ENCODE measurements at regions not wholly inside any gene's neighbourhood (a gene's known extent, or its start where the extent isn't known, plus 50 kb on each side); places are given as distances from the start of the nearest gene placed in this dataset.
"Not testable (repeated sequence)": the region's sequence is repeated elsewhere in the genome, so short reads cannot be mapped to it uniquely, and the experiment has no call there.

GRCh38 chr12:131434208-131435125 is 276.4 kb upstream of the SFSWAP start:
- in situ Hi-C loops (cut with HindIII; ENCODE audit: low pct_unique_long_range_greater_than_20kb, low sequenced_read_pairs), result no loop called here
- no peak for DNase-seq (ENCODE audit: low read depth, low spot score)

DNA sequence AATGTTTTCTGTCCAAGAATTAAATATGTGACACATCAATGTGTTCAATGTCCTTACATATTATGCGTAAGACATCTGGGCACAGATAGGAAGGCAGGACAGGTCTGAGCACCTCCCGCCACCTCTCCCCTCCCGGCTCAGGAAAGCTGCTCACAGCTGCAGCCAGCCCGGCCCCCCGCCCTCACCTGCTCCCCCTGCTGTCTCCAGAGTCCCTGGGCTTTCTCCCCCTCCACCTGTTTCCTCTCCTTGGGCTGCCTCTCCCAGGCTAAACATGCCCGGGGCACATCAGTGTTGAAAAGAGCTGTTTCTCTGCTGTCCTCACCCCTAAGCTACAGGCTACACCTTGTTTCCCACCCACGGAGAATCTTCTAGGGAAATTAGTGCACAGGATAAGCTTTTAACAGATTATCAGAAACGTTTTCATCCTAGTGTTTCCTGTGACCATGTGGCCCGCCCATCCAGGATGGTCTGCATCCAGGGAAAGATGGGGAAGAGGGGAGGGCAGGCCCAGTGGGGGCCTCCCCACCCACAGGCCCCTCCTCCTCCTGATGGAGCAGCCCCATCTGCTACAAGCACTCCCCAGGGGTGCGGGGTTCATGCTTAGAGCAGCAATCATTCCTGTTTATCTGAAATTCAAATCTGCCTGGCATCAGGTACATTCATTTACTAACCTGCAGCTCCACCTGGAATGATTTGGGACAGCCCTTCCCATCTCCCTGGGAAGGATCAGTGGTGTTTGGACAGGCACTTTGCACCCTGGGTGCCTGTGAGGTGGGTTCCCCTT is 273.8 kb upstream of the SFSWAP start:
- in situ Hi-C loops (cut with HindIII; ENCODE audit: low pct_unique_long_range_greater_than_20kb, low sequenced_read_pairs), result no loop called here

GRCh38 chr12:131437706-131438492 is 273.0 kb upstream of the SFSWAP start:
- in situ Hi-C loops (cut with HindIII; ENCODE audit: low pct_unique_long_range_greater_than_20kb, low sequenced_read_pairs), result no loop called here
- no peak for DNase-seq (ENCODE audit: low read depth, low spot score)

More for the DNA sequence above, 273.8 kb upstream of the SFSWAP start:
- no peak for DNase-seq (ENCODE audit: low read depth, low spot score)

- in situ Hi-C loops (cut with HindIII; ENCODE audit: low pct_unique_long_range_greater_than_20kb, low sequenced_read_pairs); DNase-seq (ENCODE audit: low read depth, low spot score): not testable (repeated sequence)
Measured at GRCh38 chr12:131438493-131438835, 272.4 kb upstream of the SFSWAP start.

GRCh38 chr12:131438881-131439280 is 272.0 kb upstream of the SFSWAP start:
- in situ Hi-C loops (cut with HindIII; ENCODE audit: low pct_unique_long_range_greater_than_20kb, low sequenced_read_pairs), result no loop called here

GRCh38 chr12:131439752-131440151 is 271.1 kb upstream of the SFSWAP start:
- DNase-seq (ENCODE audit: low read depth, low spot score); in situ Hi-C loops (cut with HindIII; ENCODE audit: low pct_unique_long_range_greater_than_20kb, low sequenced_read_pairs): not testable (repeated sequence)

More at GRCh38 chr12:131438881-131439280, 272.0 kb upstream of the SFSWAP start:
- peak; percentile 35 for DNase-seq (ENCODE audit: low read depth, low spot score)

GRCh38 chr12:131440209-131441059 is 270.5 kb upstream of the SFSWAP start:
- in situ Hi-C loops (cut with HindIII; ENCODE audit: low pct_unique_long_range_greater_than_20kb, low sequenced_read_pairs); DNase-seq (ENCODE audit: low read depth, low spot score): not testable (repeated sequence)

- in situ Hi-C loops (cut with HindIII; ENCODE audit: low pct_unique_long_range_greater_than_20kb, low sequenced_read_pairs), result no loop called here
Measured at GRCh38 chr12:131441060-131441396, 269.9 kb upstream of the SFSWAP start.

GRCh38 chr12:131441638-131442336 is 269.1 kb upstream of the SFSWAP start:
- in situ Hi-C loops (cut with HindIII; ENCODE audit: low pct_unique_long_range_greater_than_20kb, low sequenced_read_pairs), result no loop called here
- DNase-seq (ENCODE audit: low read depth, low spot score), result no peak

More at GRCh38 chr12:131441060-131441396, 269.9 kb upstream of the SFSWAP start:
- peak; percentile 17 for DNase-seq (ENCODE audit: low read depth, low spot score)

DNA sequence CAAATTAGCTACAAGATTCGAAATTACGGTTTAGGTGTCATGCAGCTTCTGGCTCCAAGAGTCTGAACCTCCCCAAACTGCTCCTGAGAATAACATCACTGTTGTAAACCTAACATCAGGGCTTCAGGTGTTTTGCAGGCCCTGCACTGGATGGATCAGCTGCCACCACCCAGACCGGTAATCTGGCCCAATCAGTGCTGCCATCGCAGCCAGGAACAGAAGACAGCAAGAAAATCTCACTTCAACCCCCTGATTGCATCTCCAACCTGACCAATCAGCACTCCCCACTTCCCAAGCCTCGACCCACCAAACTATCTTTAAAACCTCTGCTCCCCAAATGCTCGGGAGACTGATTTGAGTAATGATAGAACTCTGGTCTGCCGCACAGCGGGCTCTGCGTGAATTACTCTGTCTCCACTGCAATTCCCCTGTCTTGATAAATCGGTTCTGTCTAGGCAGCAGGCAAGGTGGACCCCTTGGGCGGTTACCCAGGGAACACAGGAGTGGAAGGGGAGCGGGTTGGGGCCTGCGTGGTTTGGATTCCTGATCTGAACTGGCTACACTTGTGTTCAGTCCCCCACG is 268.5 kb upstream of the SFSWAP start:
- DNase-seq (ENCODE audit: low read depth, low spot score), result no peak
- in situ Hi-C loops (cut with HindIII; ENCODE audit: low pct_unique_long_range_greater_than_20kb, low sequenced_read_pairs), result no loop called here

GRCh38 chr12:131443019-131444000 is 267.6 kb upstream of the SFSWAP start:
- in situ Hi-C loops (cut with HindIII; ENCODE audit: low pct_unique_long_range_greater_than_20kb, low sequenced_read_pairs), result no loop called here
- no peak for DNase-seq (ENCODE audit: low read depth, low spot score)

- DNase-seq (ENCODE audit: low read depth, low spot score), result no peak
- in situ Hi-C loops (cut with HindIII; ENCODE audit: low pct_unique_long_range_greater_than_20kb, low sequenced_read_pairs), result no loop called here
Measured at GRCh38 chr12:131444220-131445164, 266.4 kb upstream of the SFSWAP start.

DNA sequence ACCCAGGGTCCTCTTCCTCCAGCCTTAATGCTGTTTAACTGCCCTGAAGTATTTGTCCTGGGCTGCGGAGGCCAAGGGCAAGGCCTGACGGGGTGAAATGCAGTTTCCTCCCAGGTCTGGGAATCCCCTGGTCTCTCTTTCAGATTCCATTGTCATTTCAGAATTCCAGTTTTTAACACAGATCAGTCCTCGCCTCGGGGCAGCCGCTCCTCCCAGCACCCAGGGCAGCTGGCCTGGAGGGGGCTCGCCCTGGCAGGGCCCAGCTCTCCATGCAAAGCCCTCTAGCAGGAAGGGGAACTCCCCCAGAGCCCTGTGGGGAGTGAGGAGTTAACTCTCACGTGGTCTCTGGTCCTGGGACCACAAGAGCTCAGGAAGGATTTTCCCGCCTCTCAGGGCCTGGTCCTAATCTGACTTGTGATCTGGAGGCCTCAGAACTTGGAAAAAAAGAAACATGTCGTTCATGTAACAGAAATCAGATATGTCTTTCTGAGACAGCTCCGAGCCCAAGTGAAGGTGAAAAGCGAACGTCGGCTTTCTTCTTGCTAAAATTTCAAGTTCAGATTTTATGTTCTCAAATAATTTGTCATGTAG is 265.6 kb upstream of the SFSWAP start:
- in situ Hi-C loops (cut with HindIII; ENCODE audit: low pct_unique_long_range_greater_than_20kb, low sequenced_read_pairs), result no loop called here
- no peak for DNase-seq (ENCODE audit: low read depth, low spot score)

DNA sequence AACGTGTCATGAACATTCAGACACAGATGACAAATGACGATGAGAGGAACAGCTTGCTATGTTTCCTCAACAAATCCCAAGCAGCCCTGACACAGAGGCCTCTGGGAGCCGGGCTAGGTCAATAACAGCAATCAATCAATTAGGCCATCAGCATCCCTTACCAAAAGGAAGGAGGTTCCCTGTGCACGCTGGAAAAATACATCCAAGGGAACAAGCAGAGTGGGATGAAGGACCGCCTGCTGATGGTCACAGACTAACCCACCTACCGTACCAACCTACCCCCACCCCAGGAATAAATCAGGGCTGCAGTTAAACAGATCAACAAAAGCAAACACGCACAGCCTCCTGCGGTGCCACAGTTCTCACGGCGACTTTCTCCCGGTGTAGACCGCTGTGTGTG is 265.1 kb upstream of the SFSWAP start:
- in situ Hi-C loops (cut with HindIII; ENCODE audit: low pct_unique_long_range_greater_than_20kb, low sequenced_read_pairs), result no loop called here
- DNase-seq (ENCODE audit: low read depth, low spot score), result no peak

All from SK-MEL-5 (cell line).